ENCODE measurements at regions not wholly inside any gene's neighbourhood (a gene's known extent, or its start where the extent isn't known, plus 50 kb on each side); places are given as distances from the start of the nearest gene placed in this dataset.

- TF ChIP-seq CTCF (IDR thresholded peaks at IDR 0.05) = no peak
Measured at GRCh38 chr3:140752499-140752898, 74.6 kb downstream of the TRIM42 start.

- TF ChIP-seq CTCF (IDR thresholded peaks at IDR 0.05) = no peak
Measured at GRCh38 chr3:140753865-140754754, 76.2 kb downstream of the TRIM42 start.

GRCh38 chr3:140754936-140755335 is 77.1 kb downstream of the TRIM42 start:
- no peak for TF ChIP-seq CTCF (IDR thresholded peaks at IDR 0.05)

GRCh38 chr3:140756240-140757016 is 78.6 kb downstream of the TRIM42 start:
- TF ChIP-seq CTCF (IDR thresholded peaks at IDR 0.05) = no peak

- TF ChIP-seq CTCF (IDR thresholded peaks at IDR 0.05) = no peak
Measured at GRCh38 chr3:140758791-140759444, 81.1 kb downstream of the TRIM42 start.

- TF ChIP-seq CTCF (IDR thresholded peaks at IDR 0.05) = no peak
Measured at GRCh38 chr3:140760324-140761075, 82.6 kb downstream of the TRIM42 start.
